BJ (cell line): ENCODE measurements at regions not wholly inside any gene's neighbourhood (a gene's known extent, or its start where the extent isn't known, plus 50 kb on each side); places are given as distances from the start of the nearest gene placed in this dataset.
A peak's percentile ranks its signal among the peaks of the same experiment; 100 is the strongest.

Experiments
- CTCF ChIA-PET: fragments of 350-600 bp; formaldehyde crosslinking; extraction: SDS; loops from one replicate; lab custom pipeline; 2021; ENCODE audit warnings: antibody characterized with exemption, inconsistent platforms; lab: Yijun Ruan, JAX
- POLR2A ChIA-PET: fragments of 300-600 bp; sonication (Branson Sonifier 250); formaldehyde crosslinking; extraction: SDS; loops from one replicate; lab custom pipeline; 2021; ENCODE audit warnings: antibody characterized with exemption; lab: Charles Lee
- DNase-seq: peaks from one replicate; pipeline ENCODE4 v3.0.0-alpha.2; 2011; ENCODE audit warnings: low read depth
- H3K27me3 ChIP-seq: 2 replicates; pipeline ENCODE4 v1.6.0; 2011; ENCODE audit warnings: low read length; ENCODE audit not compliant: control insufficient read depth, insufficient read depth
- H3K36me3 ChIP-seq: 2 replicates; pipeline ENCODE4 v1.5.1; 2011; ENCODE audit warnings: low read length; ENCODE audit not compliant: control insufficient read depth, insufficient read depth
- H3K4me3 ChIP-seq: 2 replicates; pipeline ENCODE4 v1.5.1; 2011; ENCODE audit warnings: low read depth, mild to moderate bottlenecking, control low read depth, low read length
- TF ChIP-seq, protein P1 (sequence below): IDR thresholded peaks from 2 replicates; pipeline ENCODE4 v1.5.1; 2011; ENCODE audit warnings: low read depth, mild to moderate bottlenecking, control low read depth, inconsistent platforms, low read length, moderate library complexity; ENCODE audit not compliant: insufficient read depth

DNA sequence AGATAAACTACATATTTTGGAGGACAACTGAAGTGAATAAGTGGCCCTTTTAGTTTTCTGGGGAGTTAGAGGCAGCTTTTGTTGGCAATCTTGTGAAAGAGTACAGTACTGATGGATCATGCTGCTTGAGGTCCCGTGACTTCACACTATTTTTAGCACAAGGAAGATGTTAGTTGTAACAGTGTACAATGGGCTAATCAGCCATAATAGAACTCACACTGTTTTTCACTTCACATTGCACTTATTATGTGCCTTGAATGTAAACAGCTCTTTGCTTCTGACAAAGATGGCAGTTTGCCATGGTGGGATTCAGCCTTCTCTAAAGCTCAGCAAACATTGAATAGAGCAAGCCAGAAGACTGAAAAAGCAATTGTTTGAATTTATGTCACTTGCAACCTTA lies 176.7 kb upstream of the ZNF608 start:
- ChIA-PET POLR2A (no interaction called here), CTCF (no interaction called here)
- TF ChIP-seq, protein P1, sequence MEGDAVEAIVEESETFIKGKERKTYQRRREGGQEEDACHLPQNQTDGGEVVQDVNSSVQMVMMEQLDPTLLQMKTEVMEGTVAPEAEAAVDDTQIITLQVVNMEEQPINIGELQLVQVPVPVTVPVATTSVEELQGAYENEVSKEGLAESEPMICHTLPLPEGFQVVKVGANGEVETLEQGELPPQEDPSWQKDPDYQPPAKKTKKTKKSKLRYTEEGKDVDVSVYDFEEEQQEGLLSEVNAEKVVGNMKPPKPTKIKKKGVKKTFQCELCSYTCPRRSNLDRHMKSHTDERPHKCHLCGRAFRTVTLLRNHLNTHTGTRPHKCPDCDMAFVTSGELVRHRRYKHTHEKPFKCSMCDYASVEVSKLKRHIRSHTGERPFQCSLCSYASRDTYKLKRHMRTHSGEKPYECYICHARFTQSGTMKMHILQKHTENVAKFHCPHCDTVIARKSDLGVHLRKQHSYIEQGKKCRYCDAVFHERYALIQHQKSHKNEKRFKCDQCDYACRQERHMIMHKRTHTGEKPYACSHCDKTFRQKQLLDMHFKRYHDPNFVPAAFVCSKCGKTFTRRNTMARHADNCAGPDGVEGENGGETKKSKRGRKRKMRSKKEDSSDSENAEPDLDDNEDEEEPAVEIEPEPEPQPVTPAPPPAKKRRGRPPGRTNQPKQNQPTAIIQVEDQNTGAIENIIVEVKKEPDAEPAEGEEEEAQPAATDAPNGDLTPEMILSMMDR: no peak
- no peaks in the 10 kb centered on the region for H3K36me3 ChIP-seq
- DNase-seq: no peak
- H3K4me3 ChIP-seq: no peak overlapping the region
- H3K27me3 ChIP-seq: no peaks in the 10 kb centered on the region

DNA sequence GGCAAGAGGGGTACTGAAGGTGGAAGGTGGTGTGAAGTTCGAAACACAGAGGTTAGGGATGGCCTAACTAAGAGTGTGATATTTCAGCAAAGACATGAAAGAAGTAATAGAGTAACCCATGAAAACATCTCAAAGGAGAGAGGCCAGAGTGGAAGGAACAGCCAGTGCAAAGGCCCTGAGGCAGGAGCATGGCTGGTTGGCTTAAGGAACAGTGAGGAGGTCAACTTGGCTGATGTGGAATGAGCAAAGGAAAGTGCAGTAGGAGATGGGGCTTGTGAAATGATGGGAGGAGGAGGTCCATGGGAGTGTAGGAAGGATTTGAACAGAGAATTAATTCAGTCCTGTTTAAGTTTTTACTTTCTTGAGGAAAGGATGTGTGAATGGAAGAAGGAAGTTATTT lies 178.3 kb upstream of the ZNF608 start:
- Histone ChIP-seq H3K27me3 (no peaks in the 10 kb centered on the region), H3K4me3 (no peak overlapping the region), H3K36me3 (no peaks in the 10 kb centered on the region)
- ChIA-PET POLR2A (interaction anchor here (0.8 kb wide), 1 partner anchor 456 kb away, joined by 4 read pairs; no protein-coding TSS in a partner anchor), CTCF (no interaction called here)
- TF ChIP-seq, protein P1: no peak
- DNase-seq: no peak

DNA sequence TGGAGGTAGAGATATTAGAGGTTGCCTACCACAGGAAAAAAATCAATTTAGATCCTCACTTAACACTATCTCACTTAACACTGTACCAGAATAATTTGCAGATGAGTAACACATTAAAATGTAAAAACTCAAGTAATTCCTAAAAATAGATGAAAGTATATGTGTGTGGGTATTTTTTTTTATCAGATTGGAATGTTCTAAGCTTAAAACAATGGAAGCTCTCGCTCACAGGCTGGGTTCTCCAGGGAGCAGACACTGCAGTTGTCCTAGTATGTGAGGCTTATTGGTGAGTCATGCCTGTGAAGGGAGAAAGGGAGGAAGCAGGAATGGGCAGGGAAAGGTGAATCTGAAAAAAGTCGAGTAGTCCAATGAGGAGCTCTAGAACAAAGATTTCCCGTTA lies 181.3 kb upstream of the ZNF608 start:
- ChIA-PET CTCF (interaction anchor here (0.6 kb wide), 1 partner anchor 489 kb away, joined by 5 read pairs; no protein-coding TSS in a partner anchor), POLR2A (no interaction called here)
- TF ChIP-seq, protein P1: no peak
- H3K36me3 ChIP-seq: no peaks in the 10 kb centered on the region
- no peak overlapping the region for H3K4me3 ChIP-seq
- DNase-seq: no peak
- no peaks in the 10 kb centered on the region for H3K27me3 ChIP-seq

DNA sequence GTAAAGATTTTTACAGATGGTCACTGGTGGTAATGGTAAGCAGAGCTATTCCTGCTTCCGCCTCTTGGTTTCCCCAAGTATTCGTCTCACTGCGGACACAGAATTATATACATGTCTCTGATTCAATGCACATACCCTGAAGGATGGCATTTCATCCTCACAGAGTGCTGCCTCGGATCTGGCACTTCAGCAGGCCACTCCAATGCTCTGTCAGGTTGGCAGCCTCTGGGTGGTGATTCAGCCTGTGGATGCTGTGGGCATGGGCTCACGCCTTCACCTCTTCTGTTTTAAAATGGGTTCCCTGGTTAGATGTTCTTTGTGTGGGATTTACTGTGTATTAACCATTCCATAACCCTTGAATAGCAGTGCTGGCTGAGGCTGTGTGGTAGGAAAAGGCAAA lies 182.6 kb upstream of the ZNF608 start:
- CTCF ChIA-PET: no interaction called here
- Histone ChIP-seq H3K36me3 (no peaks in the 10 kb centered on the region), H3K27me3 (no peaks in the 10 kb centered on the region), H3K4me3 (no peak overlapping the region)
- no peak for DNase-seq
- TF ChIP-seq, protein P1: no peak
- POLR2A ChIA-PET: no interaction called here

DNA sequence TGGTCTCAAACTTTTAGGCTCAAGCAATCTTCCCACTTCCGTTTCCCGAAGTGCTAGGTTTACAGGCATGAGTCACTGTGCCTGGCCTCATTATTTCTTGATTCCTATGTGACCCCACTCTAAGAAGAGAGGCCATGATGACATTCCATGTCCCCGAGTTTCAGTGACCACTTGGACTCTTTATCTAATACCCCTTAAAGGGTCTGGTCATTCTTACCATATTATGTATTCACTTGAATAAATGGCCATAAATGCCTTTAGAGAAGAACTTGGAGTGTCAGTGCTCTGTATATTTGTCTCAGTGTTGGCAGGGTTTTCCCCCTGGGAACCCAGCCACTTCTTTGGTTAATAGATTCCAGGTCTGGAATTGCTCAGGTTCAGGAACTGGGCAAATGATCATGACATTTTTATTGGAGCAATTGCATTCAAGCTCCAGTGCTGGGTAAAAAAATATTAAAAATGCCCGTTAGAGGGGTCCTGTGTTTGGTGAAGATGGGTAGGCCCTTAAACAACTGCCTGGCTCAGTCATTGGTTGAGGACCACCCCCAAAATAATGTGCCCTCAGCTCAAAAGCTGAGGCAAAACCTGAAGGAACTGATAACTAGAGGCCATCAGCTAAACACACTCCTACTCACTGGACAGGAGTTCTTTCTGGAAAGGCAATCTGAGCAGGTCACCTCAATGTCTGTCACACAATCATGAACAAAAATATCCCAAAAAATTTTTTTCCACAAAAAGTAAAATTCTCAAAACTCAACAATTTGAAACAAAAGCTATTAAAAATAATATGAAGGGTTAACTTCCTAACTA lies 186.6 kb upstream of the ZNF608 start:
- ChIA-PET CTCF (interaction anchor here (0.7 kb wide), 1 partner anchor 852 kb away, joined by 5 read pairs; no protein-coding TSS in a partner anchor), POLR2A (interaction anchor here (1.2 kb wide), 1 partner anchor 1157 kb away, joined by 5 read pairs; no protein-coding TSS in a partner anchor)
- H3K4me3 ChIP-seq: no peak overlapping the region
- TF ChIP-seq, protein P1: no peak
- H3K36me3 ChIP-seq: no peaks in the 10 kb centered on the region
- DNase-seq: peak; percentile 72
- no peaks in the 10 kb centered on the region for H3K27me3 ChIP-seq
